ENCODE measurements at regions not wholly inside any gene's neighbourhood (a gene's known extent, or its start where the extent isn't known, plus 50 kb on each side); places are given as distances from the start of the nearest gene placed in this dataset.

DNA sequence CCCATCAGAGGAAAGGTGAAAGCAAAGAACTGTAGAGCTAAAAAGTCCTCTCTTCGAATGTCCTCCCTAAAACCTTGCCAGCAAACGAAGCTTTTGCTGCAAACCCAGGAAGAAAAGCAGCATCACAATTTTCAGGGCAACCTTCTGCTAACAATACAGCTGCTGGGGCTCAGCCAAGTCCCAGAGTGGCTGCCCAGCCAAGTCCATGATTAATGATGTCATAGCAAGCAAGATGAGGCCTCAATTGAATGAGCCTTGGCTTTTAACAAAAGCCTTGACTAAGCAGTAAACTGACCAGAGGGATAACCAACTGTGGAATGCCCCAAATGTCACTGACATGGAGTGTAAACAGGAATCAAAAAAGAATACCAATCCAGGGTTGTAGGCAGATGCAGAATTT is 342.7 kb downstream of the PMP22 start:
- WGBS (ENCODE audit: insufficient coverage): 85% methylated on average over 2 of the region's 2 CpGs
- intact Hi-C loops (cut with micrococcal nuclease): loop anchor here (5.0 to 10.0 kb wide), 3 partner anchors 628 to 710 kb away; no protein-coding TSS in a partner anchor

DNA sequence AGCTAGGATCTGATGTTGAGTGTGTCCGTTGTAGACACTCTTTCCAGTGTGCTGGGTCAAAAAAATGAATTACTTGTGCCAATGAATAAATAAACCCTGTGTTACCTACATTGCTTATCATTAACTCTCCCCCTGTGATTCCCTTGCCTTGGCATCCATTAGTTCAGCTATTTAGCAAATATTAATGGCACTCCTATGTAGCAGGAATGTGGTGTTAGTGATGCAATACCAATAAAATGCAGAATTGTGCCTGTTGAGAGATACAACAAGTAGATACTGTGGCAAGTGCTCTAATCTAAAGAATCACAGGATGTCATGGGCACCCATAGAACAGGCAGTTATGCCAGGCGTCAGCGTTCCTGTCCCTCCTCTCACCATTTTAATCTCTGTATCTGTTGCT is 343.2 kb downstream of the PMP22 start:
- Histone ChIP-seq H3K79me2 (ENCODE audit: insufficient read depth, low read length) (no peaks in the 10 kb centered on the region), H2AFZ (ENCODE audit: insufficient read depth, low read depth, low read length, poor library complexity, severe bottlenecking) (no peak overlapping the region), H3K4me1 (ENCODE audit: control insufficient read depth in 1 of 2, insufficient read depth in 2 of 2, low read length in 2 of 2) (no peaks in the 10 kb centered on the region), H3K27ac (ENCODE audit: low read depth in 1 of 2, low read length in 2 of 2) (no peak overlapping the region), H4K20me1 (ENCODE audit: insufficient read depth, low read length) (no peaks in the 10 kb centered on the region), H3K36me3 (replicated peaks in 1 of 2; ENCODE audit: control insufficient read depth in 1 of 2, insufficient read depth in 2 of 2, low read length in 2 of 2) (no peaks in the 10 kb centered on the region), H3K4me2 (replicated peaks; ENCODE audit: extremely low read depth, low read length, poor library complexity, severe bottlenecking) (no peak overlapping the region), H3K4me3 (replicated peaks in 1 of 3; ENCODE audit: low read depth in 2 of 3, low read length in 3 of 3) (no peak overlapping the region), H3K9ac (ENCODE audit: insufficient read depth, low read length, poor library complexity, severe bottlenecking) (no peak overlapping the region), H3K9me3 (replicated peaks in 1 of 2; ENCODE audit: control insufficient read depth in 1 of 2, insufficient read depth in 1 of 2, low read length in 2 of 2) (peaks cover 0 to 8% of the 10 kb centered on the region in 2 donors), H3K27me3 (ENCODE audit: control insufficient read depth in 2 of 2, insufficient read depth in 2 of 2, low read length in 2 of 2) (no peaks in the 10 kb centered on the region)
- no peak overlapping the region for H3K4me3 Mint-ChIP-seq
- intact Hi-C loops (cut with micrococcal nuclease): loop anchor here (5.0 to 10.0 kb wide), 3 partner anchors 627 to 710 kb away; no protein-coding TSS in a partner anchor
- peaks cover 0 to 2% (median 1%) of the 10 kb centered on the region in 3 donors for H3K27me3 Mint-ChIP-seq (ENCODE audit: low read depth in 3 of 3)
- no peak overlapping the region for H3K27ac Mint-ChIP-seq
- WGBS (ENCODE audit: insufficient coverage): no CpG with 5 or more reads among the region's 3 CpGs
- no peaks in the 10 kb centered on the region for H3K36me3 Mint-ChIP-seq
- H3K4me1 Mint-ChIP-seq: no peaks in the 10 kb centered on the region
- no peak for DNase-seq
- TF ChIP-seq, protein P1, sequence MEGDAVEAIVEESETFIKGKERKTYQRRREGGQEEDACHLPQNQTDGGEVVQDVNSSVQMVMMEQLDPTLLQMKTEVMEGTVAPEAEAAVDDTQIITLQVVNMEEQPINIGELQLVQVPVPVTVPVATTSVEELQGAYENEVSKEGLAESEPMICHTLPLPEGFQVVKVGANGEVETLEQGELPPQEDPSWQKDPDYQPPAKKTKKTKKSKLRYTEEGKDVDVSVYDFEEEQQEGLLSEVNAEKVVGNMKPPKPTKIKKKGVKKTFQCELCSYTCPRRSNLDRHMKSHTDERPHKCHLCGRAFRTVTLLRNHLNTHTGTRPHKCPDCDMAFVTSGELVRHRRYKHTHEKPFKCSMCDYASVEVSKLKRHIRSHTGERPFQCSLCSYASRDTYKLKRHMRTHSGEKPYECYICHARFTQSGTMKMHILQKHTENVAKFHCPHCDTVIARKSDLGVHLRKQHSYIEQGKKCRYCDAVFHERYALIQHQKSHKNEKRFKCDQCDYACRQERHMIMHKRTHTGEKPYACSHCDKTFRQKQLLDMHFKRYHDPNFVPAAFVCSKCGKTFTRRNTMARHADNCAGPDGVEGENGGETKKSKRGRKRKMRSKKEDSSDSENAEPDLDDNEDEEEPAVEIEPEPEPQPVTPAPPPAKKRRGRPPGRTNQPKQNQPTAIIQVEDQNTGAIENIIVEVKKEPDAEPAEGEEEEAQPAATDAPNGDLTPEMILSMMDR (IDR thresholded peaks at IDR 0.05): no peak
- peaks cover 0 to 14% (median 5%) of the 10 kb centered on the region in 7 donors for H3K9me3 Mint-ChIP-seq

More for the DNA sequence above, 342.7 kb downstream of the PMP22 start:
- H2AFZ ChIP-seq (ENCODE audit: insufficient read depth, low read depth, low read length, poor library complexity, severe bottlenecking): no peak overlapping the region
- H3K9ac ChIP-seq (ENCODE audit: insufficient read depth, low read length, poor library complexity, severe bottlenecking): no peak overlapping the region
- no peak overlapping the region for H3K4me3 Mint-ChIP-seq
- TF ChIP-seq, protein P1 (IDR thresholded peaks at IDR 0.05): no peak
- peaks cover 0 to 8% of the 10 kb centered on the region in 2 donors for H3K9me3 ChIP-seq (replicated peaks in 1 of 2; ENCODE audit: control insufficient read depth in 1 of 2, insufficient read depth in 1 of 2, low read length in 2 of 2)
- peaks cover 0 to 2% (median 1%) of the 10 kb centered on the region in 3 donors for H3K27me3 Mint-ChIP-seq (ENCODE audit: low read depth in 3 of 3)
- H3K4me1 ChIP-seq (ENCODE audit: control insufficient read depth in 1 of 2, insufficient read depth in 2 of 2, low read length in 2 of 2): no peaks in the 10 kb centered on the region
- no peak overlapping the region for H3K4me2 ChIP-seq (replicated peaks; ENCODE audit: extremely low read depth, low read length, poor library complexity, severe bottlenecking)
- H3K4me1 Mint-ChIP-seq: no peaks in the 10 kb centered on the region
- H3K4me3 ChIP-seq (replicated peaks in 1 of 3; ENCODE audit: low read depth in 2 of 3, low read length in 3 of 3): no peak overlapping the region
- H3K36me3 Mint-ChIP-seq: no peaks in the 10 kb centered on the region
- no peaks in the 10 kb centered on the region for H3K27me3 ChIP-seq (ENCODE audit: control insufficient read depth in 2 of 2, insufficient read depth in 2 of 2, low read length in 2 of 2)
- no peak for DNase-seq
- H4K20me1 ChIP-seq (ENCODE audit: insufficient read depth, low read length): no peaks in the 10 kb centered on the region
- H3K79me2 ChIP-seq (ENCODE audit: insufficient read depth, low read length): no peaks in the 10 kb centered on the region
- no peaks in the 10 kb centered on the region for H3K36me3 ChIP-seq (replicated peaks in 1 of 2; ENCODE audit: control insufficient read depth in 1 of 2, insufficient read depth in 2 of 2, low read length in 2 of 2)
- peaks cover 0 to 14% (median 5%) of the 10 kb centered on the region in 7 donors for H3K9me3 Mint-ChIP-seq
- H3K27ac Mint-ChIP-seq: no peak overlapping the region
- H3K27ac ChIP-seq (ENCODE audit: low read depth in 1 of 2, low read length in 2 of 2): no peak overlapping the region
